GM21367 (cell line): ENCODE measurements at regions not wholly inside any gene's neighbourhood (a gene's known extent, or its start where the extent isn't known, plus 50 kb on each side); places are given as distances from the start of the nearest gene placed in this dataset.
"Not testable (repeated sequence)": the region's sequence is repeated elsewhere in the genome, so short reads cannot be mapped to it uniquely, and the experiment has no call there.

Source experiments
- ATAC-seq: cut with Tn5 transposase; IDR thresholded peaks from one replicate; pipeline ENCODE4 v1.9.1; 2021; ENCODE audit not compliant: unreplicated experiment

- ATAC-seq, result not testable (repeated sequence)
Observed at GRCh38 chr14:19240387-19240786, 193.8 kb downstream of the POTEG start.

- not testable (repeated sequence) for ATAC-seq
Observed at GRCh38 chr14:19241451-19241850, 192.7 kb downstream of the POTEG start.

- ATAC-seq, result not testable (repeated sequence)
Observed at GRCh38 chr14:19242529-19242928, 191.6 kb downstream of the POTEG start.

GRCh38 chr14:19266908-19267307 lies 167.2 kb downstream of the POTEG start:
- ATAC-seq, result not testable (repeated sequence)

- not testable (repeated sequence) for ATAC-seq
Observed at GRCh38 chr14:19267636-19268035, 166.5 kb downstream of the POTEG start.

- ATAC-seq, result not testable (repeated sequence)
Observed at GRCh38 chr14:19268047-19268627, 166.0 kb downstream of the POTEG start.

GRCh38 chr14:19272235-19272634 lies 161.9 kb downstream of the POTEG start:
- not testable (repeated sequence) for ATAC-seq

GRCh38 chr14:19289669-19290068 lies 144.5 kb downstream of the POTEG start:
- ATAC-seq, result not testable (repeated sequence)

- ATAC-seq, result not testable (repeated sequence)
Observed at GRCh38 chr14:19300243-19300642, 133.9 kb downstream of the POTEG start.

GRCh38 chr14:19300838-19301237 lies 133.3 kb downstream of the POTEG start:
- ATAC-seq, result not testable (repeated sequence)

GRCh38 chr14:19303844-19304243 lies 130.3 kb downstream of the POTEG start:
- not testable (repeated sequence) for ATAC-seq

- ATAC-seq, result not testable (repeated sequence)
Observed at GRCh38 chr14:19304442-19304841, 129.7 kb downstream of the POTEG start.

GRCh38 chr14:19304918-19305317 lies 129.2 kb downstream of the POTEG start:
- not testable (repeated sequence) for ATAC-seq

- ATAC-seq, result not testable (repeated sequence)
Observed at GRCh38 chr14:19305776-19306175, 128.4 kb downstream of the POTEG start.

- ATAC-seq, result not testable (repeated sequence)
Observed at GRCh38 chr14:19306405-19306804, 127.7 kb downstream of the POTEG start.

GRCh38 chr14:19311023-19311422 lies 123.1 kb downstream of the POTEG start:
- not testable (repeated sequence) for ATAC-seq

GRCh38 chr14:19330678-19331077 lies 103.5 kb downstream of the POTEG start:
- ATAC-seq, result not testable (repeated sequence)

GRCh38 chr14:19337232-19338059 lies 96.7 kb downstream of the POTEG start:
- peak; percentile 73 for ATAC-seq

- not testable (repeated sequence) for ATAC-seq
Observed at GRCh38 chr14:19338060-19338372, 96.1 kb downstream of the POTEG start.

GRCh38 chr14:19340976-19341375 lies 93.2 kb downstream of the POTEG start:
- ATAC-seq, result not testable (repeated sequence)

GRCh38 chr14:19341627-19342026 lies 92.5 kb downstream of the POTEG start:
- not testable (repeated sequence) for ATAC-seq

GRCh38 chr14:19344261-19344660 lies 89.9 kb downstream of the POTEG start:
- ATAC-seq, result not testable (repeated sequence)
